H9 (cell line): ENCODE measurements at regions not wholly inside any gene's neighbourhood (a gene's known extent, or its start where the extent isn't known, plus 50 kb on each side); places are given as distances from the start of the nearest gene placed in this dataset.

Experiments
- DNase-seq: peaks from one replicate; pipeline ENCODE4 v3.0.0-alpha.2; 2017
- H2AFZ ChIP-seq: one replicate; pipeline ENCODE4 v1.6.1; 2013; ENCODE audit warnings: mild to moderate bottlenecking, low read length, control low read depth, moderate library complexity
- H2AK5ac ChIP-seq: 2 replicates; pipeline ENCODE4 v1.6.1; 2013; ENCODE audit warnings: low read length, control low read depth, mixed read lengths; ENCODE audit not compliant: insufficient read length
- H2BK120ac ChIP-seq: one replicate; pipeline ENCODE4 v1.6.1; 2013; ENCODE audit warnings: low read depth, mild to moderate bottlenecking, low read length, control low read depth, inconsistent platforms; ENCODE audit not compliant: poor library complexity, severe bottlenecking
- H2BK12ac ChIP-seq: 2 replicates; pipeline ENCODE4 v1.6.1; 2013; ENCODE audit warnings: low read length, control low read depth, mixed read lengths, low read depth; ENCODE audit not compliant: insufficient read length
- H2BK15ac ChIP-seq: 2 replicates; pipeline ENCODE4 v1.6.1; 2013; ENCODE audit warnings: low read depth, low read length, control low read depth
- H2BK20ac ChIP-seq: one replicate; pipeline ENCODE4 v1.6.1; 2013; ENCODE audit warnings: low read depth, mild to moderate bottlenecking, low read length, control low read depth, inconsistent platforms; ENCODE audit not compliant: poor library complexity, severe bottlenecking
- H2BK5ac ChIP-seq: 2 replicates; pipeline ENCODE4 v1.6.1; 2013; ENCODE audit warnings: low read length, control low read depth, mixed read lengths; ENCODE audit not compliant: insufficient read length
- H3K14ac ChIP-seq: 2 replicates; pipeline ENCODE4 v1.6.1; 2013; ENCODE audit warnings: low read length, control low read depth; ENCODE audit not compliant: insufficient read depth
- H3K18ac ChIP-seq: 2 replicates; pipeline ENCODE4 v1.6.1; 2013; ENCODE audit warnings: low read depth, mild to moderate bottlenecking, mixed read lengths, low read length, control low read depth; ENCODE audit not compliant: insufficient read length
- H3K23ac ChIP-seq: 2 replicates; pipeline ENCODE4 v1.6.1; 2013; ENCODE audit warnings: low read length, control low read depth, mixed read lengths, low read depth; ENCODE audit not compliant: insufficient read length
- H3K23me2 ChIP-seq: 2 replicates; pipeline ENCODE4 v1.6.1; 2013; ENCODE audit warnings: low read depth, mild to moderate bottlenecking, mixed read lengths, low read length, control low read depth; ENCODE audit not compliant: insufficient read length, poor library complexity, severe bottlenecking
- H3K27ac ChIP-seq: 2 replicates; pipeline ENCODE4 v1.5.1; 2013; ENCODE audit warnings: low read length, control low read depth, mixed read lengths, low read depth; ENCODE audit not compliant: insufficient read length
- H3K27me3 ChIP-seq: 2 replicates; pipeline ENCODE4 v1.6.1; 2013; ENCODE audit warnings: low read length, control low read depth, inconsistent platforms; ENCODE audit not compliant: insufficient read depth
- H3K4ac ChIP-seq: 2 replicates; pipeline ENCODE4 v1.6.1; 2013; ENCODE audit warnings: low read depth, mild to moderate bottlenecking, control low read depth, inconsistent platforms, low read length, moderate library complexity
- H3K4me1 ChIP-seq: 2 replicates; pipeline ENCODE4 v1.6.1; 2013; ENCODE audit warnings: low read length, control low read depth, inconsistent platforms; ENCODE audit not compliant: insufficient read depth
- H3K4me2 ChIP-seq: 2 replicates; pipeline ENCODE4 v1.6.1; 2013; ENCODE audit warnings: low read length, control low read depth, mixed read lengths; ENCODE audit not compliant: insufficient read length, insufficient read depth
- H3K56ac ChIP-seq: 2 replicates; pipeline ENCODE4 v1.6.1; 2013; ENCODE audit warnings: low read depth, mild to moderate bottlenecking, mixed read lengths, low read length, control low read depth; ENCODE audit not compliant: insufficient read length
- H3K79me1 ChIP-seq: 2 replicates; pipeline ENCODE4 v1.6.1; 2013; ENCODE audit warnings: low read depth, mild to moderate bottlenecking, moderate library complexity, low read length, control low read depth, inconsistent platforms; ENCODE audit not compliant: insufficient read depth, poor library complexity, severe bottlenecking
- H3K79me2 ChIP-seq: 2 replicates; pipeline ENCODE4 v1.6.1; 2013; ENCODE audit warnings: low read length, control low read depth, inconsistent platforms; ENCODE audit not compliant: insufficient read depth
- H3K9ac ChIP-seq: 2 replicates; pipeline ENCODE4 v1.6.1; 2013; ENCODE audit warnings: low read length, control low read depth, mixed read lengths; ENCODE audit not compliant: insufficient read length; ENCODE audit errors: extremely low read depth
- H3K9me3 ChIP-seq: one replicate; pipeline ENCODE4 v1.6.1; 2013; ENCODE audit warnings: low read depth, low read length, inconsistent platforms; ENCODE audit not compliant: control insufficient read depth
- H3T11ph ChIP-seq: one replicate; pipeline ENCODE4 v1.6.1; 2013; ENCODE audit warnings: mild to moderate bottlenecking, low read length, control low read depth, inconsistent platforms
- H4K20me1 ChIP-seq: one replicate; pipeline ENCODE4 v1.6.1; 2013; ENCODE audit not compliant: control insufficient read depth, insufficient read length, insufficient read depth
- H4K5ac ChIP-seq: 2 replicates; pipeline ENCODE4 v1.6.1; 2013; ENCODE audit warnings: low read depth, mild to moderate bottlenecking, mixed read lengths, low read length, control low read depth; ENCODE audit not compliant: insufficient read length
- H4K8ac ChIP-seq: replicated peaks from 2 replicates; pipeline ENCODE4 v1.6.1; 2013; ENCODE audit warnings: low read length, control low read depth, mixed read lengths, low read depth; ENCODE audit not compliant: insufficient read length
- H4K91ac ChIP-seq: 2 replicates; pipeline ENCODE4 v1.6.1; 2013; ENCODE audit warnings: low read depth, mild to moderate bottlenecking, moderate library complexity, mixed read lengths, low read length, control low read depth; ENCODE audit not compliant: insufficient read length
- H3K27ac Mint-ChIP-seq, 3 experiments: 2 replicates in 2 of 3; 3 replicates in 1 of 3; pipeline ENCODE4 v1.8.0; 2020 to 2021; ENCODE audit warnings: mixed read lengths in 3 of 3, mild to moderate bottlenecking in 1 of 3, moderate library complexity in 1 of 3
- H3K27me3 Mint-ChIP-seq: 2 replicates; pipeline ENCODE4 v1.8.0; 2021; ENCODE audit warnings: low read depth, mild to moderate bottlenecking, moderate library complexity, mixed read lengths
- H3K36me3 Mint-ChIP-seq, 3 experiments: 2 replicates in 2 of 3; 3 replicates in 1 of 3; pipeline ENCODE4 v1.8.0; 2020 to 2021; ENCODE audit warnings: low read depth in 3 of 3, mixed read lengths in 3 of 3; ENCODE audit not compliant: insufficient read depth in 1 of 3
- H3K4me1 Mint-ChIP-seq, 2 experiments: 2 replicates each; pipeline ENCODE4 v1.8.0; 2020; ENCODE audit warnings: mixed read lengths in 2 of 2
- H3K4me3 Mint-ChIP-seq, 2 experiments: 2 replicates in 1 of 2; 3 replicates in 1 of 2; pipeline ENCODE4 v1.8.0; 2020 to 2021; ENCODE audit warnings: mild to moderate bottlenecking in 2 of 2, mixed read lengths in 2 of 2, moderate library complexity in 1 of 2
- H3K9me3 Mint-ChIP-seq, 2 experiments: 2 replicates in 1 of 2; 3 replicates in 1 of 2; pipeline ENCODE4 v1.8.0; 2020; ENCODE audit warnings: mild to moderate bottlenecking in 2 of 2, mixed read lengths in 2 of 2, moderate library complexity in 1 of 2
- CTCF ChIP-seq: fragments of 200-600 bp; sonication (generic); conservative IDR thresholded peaks from 3 replicates; pipeline ENCODE4 v1.8.0; 2021; ENCODE audit warnings: antibody characterized with exemption, mild to moderate bottlenecking
- WGBS: extraction: QIAGEN DNeasy Blood & Tissue Kit; methylation state at CpG from one replicate; pipeline ENCODE4 v1.1.7; 2013; ENCODE audit warnings: missing lambda C conversion rate, low lambda C conversion rate, mixed read lengths; ENCODE audit not compliant: insufficient read length; ENCODE audit errors: extremely low coverage; 5-methylcytosine and 5-hydroxymethylcytosine counted together

- H4K5ac ChIP-seq, result no peak overlapping the region
- peaks cover 5 to 8% of the 10 kb centered on the region in 2 experiments; a peak in 3 of 4 replicates for H3K4me1 Mint-ChIP-seq
Measured at GRCh38 chr1:94299627-94300553, 62.5 kb upstream of the ARHGAP29 start.

More at GRCh38 chr1:94299627-94300553, 62.5 kb upstream of the ARHGAP29 start:
- H3K4ac ChIP-seq, result no peak overlapping the region
- H3K56ac ChIP-seq, result no peak overlapping the region
- H3K23me2 ChIP-seq, result no peaks in the 10 kb centered on the region
- H2AK5ac ChIP-seq, result no peak overlapping the region
- Mint-ChIP-seq H3K27me3 (peaks cover 6% of the 10 kb centered on the region), H3K36me3 (no peaks in the 10 kb centered on the region), H3K4me3 (no peak overlapping the region), H3K27ac (no peak overlapping the region), H3K9me3 (no peaks in the 10 kb centered on the region)
- H3K23ac ChIP-seq, result no peak overlapping the region
- H4K20me1 ChIP-seq, result no peaks in the 10 kb centered on the region
- DNase-seq, result peak; percentile 37
- H3K9ac ChIP-seq, result no peak overlapping the region
- no peak overlapping the region for H2AFZ ChIP-seq
- H3K79me1 ChIP-seq, result no peaks in the 10 kb centered on the region
- no peak overlapping the region for H2BK15ac ChIP-seq
- no peak overlapping the region for H3K18ac ChIP-seq
- no peak overlapping the region for H3K27ac ChIP-seq
- H3K79me2 ChIP-seq, result no peaks in the 10 kb centered on the region
- no peaks in the 10 kb centered on the region; the same call in 1 of the 2 replicates for H3K27me3 ChIP-seq
- H3K14ac ChIP-seq, result no peak overlapping the region
- H4K91ac ChIP-seq, result no peak overlapping the region
- no peak overlapping the region for H3T11ph ChIP-seq
- H3K4me1 ChIP-seq, result peaks cover 2% of the 10 kb centered on the region; the same call in 1 of the 2 replicates
- no peak overlapping the region for H4K8ac ChIP-seq
- no peak overlapping the region for H3K4me2 ChIP-seq
- no peak overlapping the region for H2BK120ac ChIP-seq
- no peak overlapping the region for H2BK20ac ChIP-seq
- H3K9me3 ChIP-seq, result no peaks in the 10 kb centered on the region
- TF ChIP-seq CTCF, result no peak
- no CpG with 5 or more reads among the region's 6 CpGs for WGBS
- H2BK5ac ChIP-seq, result no peak overlapping the region
- H2BK12ac ChIP-seq, result no peak overlapping the region
